A673 (cell line): ENCODE measurements at regions not wholly inside any gene's neighbourhood (a gene's known extent, or its start where the extent isn't known, plus 50 kb on each side); places are given as distances from the start of the nearest gene placed in this dataset.

Source experiments
- BruUV-seq: library from RNA; stranded (reverse); fragments of 400-500 nt; replicated peaks from 2 replicates; lab custom pipeline; 2021; lab: Mats Ljungman, UMichigan
- CTCF ChIA-PET: fragments of 300-600 bp; sonication (Branson Sonifier 250); formaldehyde crosslinking; loops from one replicate; lab custom pipeline; 2022; ENCODE audit warnings: antibody characterized with exemption; lab: Charles Lee
- POLR2A ChIA-PET: fragments of 300-600 bp; sonication (Branson Sonifier 250); formaldehyde crosslinking; loops from one replicate; lab custom pipeline; 2022; ENCODE audit warnings: antibody characterized with exemption; ENCODE audit not compliant: low non-redundant PET; lab: Charles Lee
- DNase-seq: peaks from one replicate; pipeline ENCODE4 v3.0.0-alpha.2; 2015; ENCODE audit warnings: low spot score
- H3K27ac ChIP-seq: fragments of 200-600 bp; sonication (generic); 2 replicates; pipeline ENCODE4 v1.5.1; 2016; ENCODE audit warnings: mixed run types, low read depth, mild to moderate bottlenecking, mixed read lengths, antibody characterized with exemption, low read length; ENCODE audit not compliant: poor library complexity, severe bottlenecking
- H3K27me3 ChIP-seq: fragments of 200-600 bp; sonication (generic); replicated peaks from 2 replicates; pipeline ENCODE4 v1.6.1; 2017; ENCODE audit warnings: mixed run types, low read depth, mild to moderate bottlenecking, mixed read lengths, antibody characterized with exemption, low read length; ENCODE audit not compliant: insufficient read depth, poor library complexity
- H3K36me3 ChIP-seq: fragments of 200-600 bp; sonication (generic); 2 replicates; pipeline ENCODE4 v1.6.1; 2016; ENCODE audit warnings: mixed run types, mild to moderate bottlenecking, mixed read lengths, antibody characterized with exemption, low read length; ENCODE audit not compliant: insufficient read depth, poor library complexity, severe bottlenecking
- H3K4me1 ChIP-seq: fragments of 200-600 bp; sonication (generic); 2 replicates; pipeline ENCODE4 v1.6.1; 2017; ENCODE audit warnings: mixed run types, mild to moderate bottlenecking, mixed read lengths, antibody characterized with exemption, low read length; ENCODE audit not compliant: insufficient read depth, poor library complexity, severe bottlenecking
- H3K4me3 ChIP-seq: fragments of 200-600 bp; sonication (generic); 2 replicates; pipeline ENCODE4 v1.5.1; 2016; ENCODE audit warnings: low read depth, mixed run types, mild to moderate bottlenecking, mixed read lengths, low read length; ENCODE audit not compliant: poor library complexity, severe bottlenecking
- H3K9me3 ChIP-seq: fragments of 200-600 bp; sonication (generic); 2 replicates; pipeline ENCODE4 v1.6.1; 2016; ENCODE audit warnings: mixed run types, low read depth, mild to moderate bottlenecking, mixed read lengths, antibody characterized with exemption, low read length; ENCODE audit not compliant: poor library complexity, severe bottlenecking
- CTCF ChIP-seq: fragments of 300-800, 200-600 bp; sonication (generic); conservative IDR thresholded peaks from 2 replicates; pipeline ENCODE4 v1.5.1; 2017; ENCODE audit warnings: low read depth, mild to moderate bottlenecking, antibody characterized with exemption, low read length, moderate library complexity, mixed read lengths
- EZH2 ChIP-seq: fragments of 200-600 bp; sonication (generic); IDR thresholded peaks from 2 replicates; pipeline ENCODE4 v1.6.1; 2017; ENCODE audit warnings: borderline replicate concordance, low read depth, mild to moderate bottlenecking, mixed read lengths, antibody characterized with exemption, low read length; ENCODE audit not compliant: poor library complexity, severe bottlenecking
- intact Hi-C: fragments of 100-400 bp; cut with micrococcal nuclease; formaldehyde crosslinking; loops from one replicate; pipeline ENCODE4 v1.10.0; 2022; ENCODE audit not compliant: unreplicated experiment

GRCh38 chrX:34072906-34073305, 59.2 kb downstream of the FAM47A start:
- no peak overlapping the region for H3K4me3 ChIP-seq
- DNase-seq = no peak
- no peak overlapping the region for H3K27ac ChIP-seq
- no peaks in the 10 kb centered on the region for H3K4me1 ChIP-seq
- intact Hi-C loops = no loop called here
- TF ChIP-seq EZH2 (no peak), CTCF (no peak)
- H3K9me3 ChIP-seq = no peaks in the 10 kb centered on the region
- H3K27me3 ChIP-seq = no peaks in the 10 kb centered on the region
- BruUV-seq = no TSS peak
- CTCF ChIA-PET = no interaction called here
- POLR2A ChIA-PET = no interaction called here
- no peaks in the 10 kb centered on the region for H3K36me3 ChIP-seq

GRCh38 chrX:34063616-34064015, 68.5 kb downstream of the FAM47A start:
- no peak for DNase-seq
- intact Hi-C loops = no loop called here
- ChIA-PET CTCF (no interaction called here), POLR2A (interaction anchor here (0.6 kb wide), 1 partner anchor 12 kb away, joined by 3 read pairs; no protein-coding TSS in a partner anchor)
- no peaks in the 10 kb centered on the region for H3K36me3 ChIP-seq
- no TSS peak for BruUV-seq
- TF ChIP-seq CTCF = no peak
- TF ChIP-seq EZH2 = no peak
- H3K4me3 ChIP-seq = no peak overlapping the region
- H3K27me3 ChIP-seq = no peaks in the 10 kb centered on the region
- H3K27ac ChIP-seq = no peak overlapping the region
- peaks cover 4% of the 10 kb centered on the region for H3K9me3 ChIP-seq
- no peaks in the 10 kb centered on the region for H3K4me1 ChIP-seq

- TF ChIP-seq EZH2 = no peak
- no peak for TF ChIP-seq CTCF
- intact Hi-C loops = no loop called here
- CTCF ChIA-PET = no interaction called here
- BruUV-seq = no TSS peak
- Histone ChIP-seq H3K27ac (no peak overlapping the region), H3K4me3 (no peak overlapping the region), H3K4me1 (no peaks in the 10 kb centered on the region), H3K27me3 (no peaks in the 10 kb centered on the region), H3K36me3 (no peaks in the 10 kb centered on the region), H3K9me3 (no peaks in the 10 kb centered on the region)
- DNase-seq = no peak
- POLR2A ChIA-PET = no interaction called here
These were observed 74.1 kb downstream of the FAM47A start for GRCh38 chrX:34058005-34058404.
